ENCODE measurements at regions not wholly inside any gene's neighbourhood (a gene's known extent, or its start where the extent isn't known, plus 50 kb on each side); places are given as distances from the start of the nearest gene placed in this dataset.

DNA sequence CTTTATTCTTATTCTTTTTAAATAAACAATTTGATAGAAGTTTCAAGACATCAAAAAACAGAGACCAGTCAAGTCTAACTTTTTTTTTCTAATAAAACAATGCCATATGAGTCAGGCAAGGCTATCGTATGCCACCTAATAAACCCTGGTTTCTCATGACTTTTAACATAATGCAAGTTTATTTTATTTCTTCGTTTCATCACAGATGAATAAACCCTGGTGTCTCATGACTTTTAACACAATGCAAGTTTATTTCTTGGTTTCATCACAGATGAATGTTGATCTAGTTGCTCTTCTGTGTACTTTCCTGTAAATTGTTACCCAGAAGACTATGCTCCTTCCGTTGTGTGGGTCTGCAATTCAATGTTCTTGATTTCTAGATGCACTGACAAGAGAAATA lies 905.4 kb downstream of the ROBO2 start:
- no peak for DNase-seq (ENCODE audit: low read depth)
- H3K4me3 ChIP-seq (ENCODE audit: low read length), result no peak overlapping the region
- TF ChIP-seq, protein P1, sequence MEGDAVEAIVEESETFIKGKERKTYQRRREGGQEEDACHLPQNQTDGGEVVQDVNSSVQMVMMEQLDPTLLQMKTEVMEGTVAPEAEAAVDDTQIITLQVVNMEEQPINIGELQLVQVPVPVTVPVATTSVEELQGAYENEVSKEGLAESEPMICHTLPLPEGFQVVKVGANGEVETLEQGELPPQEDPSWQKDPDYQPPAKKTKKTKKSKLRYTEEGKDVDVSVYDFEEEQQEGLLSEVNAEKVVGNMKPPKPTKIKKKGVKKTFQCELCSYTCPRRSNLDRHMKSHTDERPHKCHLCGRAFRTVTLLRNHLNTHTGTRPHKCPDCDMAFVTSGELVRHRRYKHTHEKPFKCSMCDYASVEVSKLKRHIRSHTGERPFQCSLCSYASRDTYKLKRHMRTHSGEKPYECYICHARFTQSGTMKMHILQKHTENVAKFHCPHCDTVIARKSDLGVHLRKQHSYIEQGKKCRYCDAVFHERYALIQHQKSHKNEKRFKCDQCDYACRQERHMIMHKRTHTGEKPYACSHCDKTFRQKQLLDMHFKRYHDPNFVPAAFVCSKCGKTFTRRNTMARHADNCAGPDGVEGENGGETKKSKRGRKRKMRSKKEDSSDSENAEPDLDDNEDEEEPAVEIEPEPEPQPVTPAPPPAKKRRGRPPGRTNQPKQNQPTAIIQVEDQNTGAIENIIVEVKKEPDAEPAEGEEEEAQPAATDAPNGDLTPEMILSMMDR (conservative IDR thresholded peaks at IDR 0.05; ENCODE audit: low read depth, low read length), result no peak

DNA sequence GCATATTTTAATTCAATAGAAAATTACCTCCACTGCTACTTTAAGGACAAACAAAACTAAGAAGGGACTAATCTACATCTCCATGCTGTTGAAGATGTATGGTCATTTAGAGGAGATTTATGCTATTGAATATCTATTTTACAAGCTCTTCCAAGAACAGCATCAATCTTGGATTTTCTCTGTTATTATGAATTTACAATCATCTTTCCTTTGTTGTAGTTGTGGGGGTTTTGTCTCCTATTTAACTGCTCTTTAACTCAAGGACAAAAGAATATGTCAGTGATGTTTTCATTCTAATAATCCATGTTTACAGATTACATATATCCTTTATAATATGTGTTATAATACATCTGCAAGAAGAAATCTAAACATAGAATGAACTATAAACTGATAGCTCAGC lies 907.8 kb downstream of the ROBO2 start:
- TF ChIP-seq, protein P1 (conservative IDR thresholded peaks at IDR 0.05; ENCODE audit: low read depth, low read length), result no peak
- DNase-seq (ENCODE audit: low read depth), result no peak
- no peak overlapping the region for H3K4me3 ChIP-seq (ENCODE audit: low read length)

DNA sequence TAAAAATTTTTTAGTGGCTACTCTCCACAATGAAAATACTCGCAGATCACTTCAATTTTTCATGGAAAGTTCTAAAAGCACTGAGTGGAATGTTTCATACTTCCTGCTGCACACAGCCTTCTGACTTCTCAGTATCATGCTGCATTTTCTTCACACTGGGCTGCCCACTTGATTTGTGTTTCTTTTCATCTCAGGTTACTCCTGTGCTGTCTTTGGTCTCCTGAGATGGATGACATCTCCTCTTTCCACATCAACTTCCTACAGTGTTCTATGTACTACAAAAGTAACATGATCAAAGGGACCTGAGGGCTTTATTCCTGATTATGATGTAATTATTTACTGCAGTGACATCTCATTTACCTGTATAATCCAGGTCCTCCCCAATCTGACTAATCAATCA lies 927.7 kb downstream of the ROBO2 start:
- H3K4me3 ChIP-seq (ENCODE audit: low read length), result no peak overlapping the region
- TF ChIP-seq, protein P1 (conservative IDR thresholded peaks at IDR 0.05; ENCODE audit: low read depth, low read length), result no peak
- no peak for DNase-seq (ENCODE audit: low read depth)

DNA sequence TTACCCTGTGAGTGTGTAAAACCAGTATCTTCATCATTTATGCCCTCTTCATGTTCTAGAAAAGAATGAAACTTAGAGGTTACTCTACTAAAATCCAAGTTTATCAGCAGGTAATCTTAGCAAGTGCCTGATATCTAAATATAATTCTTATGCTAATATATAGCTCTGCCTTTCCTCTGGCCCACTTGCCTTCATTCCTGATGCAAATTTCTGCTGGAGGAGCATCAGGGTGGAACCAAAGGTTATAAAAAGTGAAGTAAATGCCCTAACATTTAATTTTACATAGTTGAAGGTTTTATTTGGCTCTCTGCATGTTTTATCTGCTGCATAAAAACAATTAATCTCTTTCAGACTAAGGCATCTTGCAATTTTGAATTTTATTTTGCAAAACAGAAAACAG lies 936.2 kb downstream of the ROBO2 start:
- no peak overlapping the region for H3K4me3 ChIP-seq (ENCODE audit: low read length)
- no peak for DNase-seq (ENCODE audit: low read depth)
- TF ChIP-seq, protein P1 (conservative IDR thresholded peaks at IDR 0.05; ENCODE audit: low read depth, low read length), result no peak

DNA sequence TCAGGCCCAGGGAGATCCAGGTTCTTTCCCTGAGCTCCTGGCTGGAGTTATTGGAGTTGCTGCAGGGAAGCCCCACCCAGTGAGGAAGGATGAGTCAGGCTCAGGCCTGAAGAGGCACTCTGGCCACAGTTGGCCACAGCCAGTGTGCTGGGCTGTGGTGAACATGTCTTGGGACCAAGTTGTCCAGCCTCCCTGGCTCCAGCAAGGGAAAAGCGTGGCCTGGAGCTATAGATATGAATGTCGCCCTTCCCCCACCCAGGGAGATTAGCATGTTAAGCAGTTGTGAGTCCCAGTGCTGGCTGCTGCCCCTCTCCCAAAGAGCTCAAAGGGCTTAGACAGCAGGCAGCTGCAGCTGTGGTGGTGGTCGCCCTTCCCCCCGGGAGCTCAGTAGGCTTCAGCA lies 963.2 kb downstream of the ROBO2 start:
- DNase-seq (ENCODE audit: low read depth), result no peak
- no peak overlapping the region for H3K4me3 ChIP-seq (ENCODE audit: low read length)
- TF ChIP-seq, protein P1 (conservative IDR thresholded peaks at IDR 0.05; ENCODE audit: low read depth, low read length), result no peak

DNA sequence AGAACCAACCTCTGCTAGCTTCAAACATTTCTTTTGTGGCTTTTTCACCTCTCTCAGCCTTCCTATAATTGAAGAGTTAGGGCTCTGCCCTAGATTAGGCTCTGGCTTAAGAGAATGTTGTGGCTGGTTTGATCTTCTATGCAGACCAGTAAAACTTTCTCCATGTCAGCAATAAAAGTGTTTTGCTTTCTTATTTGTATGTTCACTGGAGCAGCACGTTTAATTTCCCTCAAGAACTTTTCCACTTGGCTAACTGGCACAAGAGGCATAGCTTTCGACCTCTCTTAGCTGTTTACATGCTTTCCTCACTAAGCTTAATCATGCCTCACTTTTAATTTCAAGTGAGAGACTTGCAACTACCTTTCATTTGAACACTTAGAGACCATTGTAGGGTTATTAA lies 964.7 kb downstream of the ROBO2 start:
- DNase-seq (ENCODE audit: low read depth), result peak; percentile 8
- TF ChIP-seq, protein P1 (conservative IDR thresholded peaks at IDR 0.05; ENCODE audit: low read depth, low read length), result no peak
- H3K4me3 ChIP-seq (ENCODE audit: low read length), result no peak overlapping the region

DNA sequence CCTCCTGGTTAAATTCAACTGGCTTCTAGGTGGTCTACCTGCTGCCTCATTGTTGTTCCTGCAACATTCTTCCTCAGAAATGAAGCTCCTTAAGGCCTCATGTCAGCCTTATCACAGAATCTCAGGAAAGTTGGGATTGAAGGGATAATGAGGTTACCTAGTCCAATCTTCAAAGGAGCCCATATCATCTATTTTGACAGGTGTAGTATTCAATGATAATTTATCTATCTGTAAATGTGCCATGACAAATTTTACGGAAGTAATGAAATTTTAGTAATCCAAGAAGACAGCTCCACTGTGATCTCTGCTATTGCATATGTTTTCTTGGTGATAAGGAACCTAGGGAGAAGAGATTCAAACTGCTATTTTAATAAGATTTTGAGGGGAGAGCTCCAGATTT lies 973.8 kb downstream of the ROBO2 start:
- TF ChIP-seq, protein P1 (conservative IDR thresholded peaks at IDR 0.05; ENCODE audit: low read depth, low read length), result no peak
- no peak overlapping the region for H3K4me3 ChIP-seq (ENCODE audit: low read length)
- DNase-seq (ENCODE audit: low read depth), result no peak

Data from retinal pigment epithelial cell (primary cell).